ENCODE measurements at regions not wholly inside any gene's neighbourhood (a gene's known extent, or its start where the extent isn't known, plus 50 kb on each side); places are given as distances from the start of the nearest gene placed in this dataset.

GRCh38 chr13:76440568-76440967 lies 445.6 kb downstream of the KCTD12 start:
- no peak for DNase-seq (ENCODE audit: low read depth)

GRCh38 chr13:76439546-76439945 lies 446.7 kb downstream of the KCTD12 start:
- DNase-seq (ENCODE audit: low read depth) = no peak

DNA sequence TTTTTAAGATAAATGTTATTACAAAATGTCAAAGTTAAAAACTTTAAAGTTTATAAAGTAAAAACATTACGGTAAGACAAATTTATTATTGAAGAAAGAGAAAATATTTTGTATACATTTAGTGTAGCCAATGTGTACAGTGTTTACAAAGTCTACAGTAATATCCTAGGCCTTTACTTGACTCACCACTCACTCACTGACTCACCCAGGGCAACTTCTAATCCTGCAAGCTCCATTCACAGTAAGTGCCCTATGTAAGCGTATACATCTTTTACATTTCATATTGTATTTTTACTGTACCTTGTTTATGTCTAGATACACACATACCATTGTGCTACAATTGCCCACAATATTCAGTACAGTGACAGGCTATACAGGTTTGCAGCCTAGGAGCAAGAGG lies 448.2 kb downstream of the KCTD12 start:
- DNase-seq (ENCODE audit: low read depth) = no peak

DNA sequence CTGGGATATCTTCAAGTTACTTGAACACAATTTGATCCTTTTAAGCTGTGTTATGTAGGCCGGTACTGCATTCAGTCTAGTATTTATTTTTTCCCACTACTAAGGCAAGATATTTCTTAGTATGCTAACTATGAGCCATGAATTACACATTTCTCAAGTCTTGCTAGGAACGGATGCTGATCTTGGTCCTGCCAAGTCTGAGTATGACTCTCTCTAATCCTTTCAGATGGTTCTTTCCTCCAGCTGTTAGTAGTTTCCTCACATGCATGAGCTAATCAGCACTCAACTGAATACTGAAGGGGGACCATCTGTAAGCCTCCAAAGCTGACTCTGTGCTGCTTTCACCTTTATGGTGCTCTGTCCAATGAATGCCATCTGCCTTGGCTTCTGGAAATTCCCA lies 460.3 kb downstream of the KCTD12 start:
- no peak for DNase-seq (ENCODE audit: low read depth)

GRCh38 chr13:76421011-76421410 lies 465.2 kb downstream of the KCTD12 start:
- no peak for DNase-seq (ENCODE audit: low read depth)

DNA sequence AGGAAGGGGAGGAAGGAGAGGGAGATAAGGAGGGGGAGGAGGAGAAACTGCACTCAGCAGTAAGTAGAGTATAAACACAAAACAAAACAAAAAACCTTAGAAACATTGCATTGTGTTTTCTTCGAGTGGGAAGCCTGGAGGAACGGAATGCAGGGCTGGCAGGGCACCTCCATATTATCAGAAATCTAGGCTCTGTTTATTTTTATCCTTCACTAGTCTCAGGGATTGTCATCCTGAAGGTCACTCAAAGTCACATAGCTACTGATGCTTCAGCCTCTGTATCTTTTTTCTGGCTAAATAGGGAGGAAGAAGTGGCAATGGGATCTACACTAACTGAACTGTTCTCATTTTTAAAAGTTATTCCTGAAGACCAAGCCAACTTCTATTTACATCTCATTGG lies 467.8 kb downstream of the KCTD12 start:
- no peak for DNase-seq (ENCODE audit: low read depth)

- no peak for DNase-seq (ENCODE audit: low read depth)
Observed at GRCh38 chr13:76414320-76414719, 471.9 kb downstream of the KCTD12 start.

- DNase-seq (ENCODE audit: low read depth) = no peak
Observed at GRCh38 chr13:76406243-76406642, 480.0 kb downstream of the KCTD12 start.

GRCh38 chr13:76398425-76398824 lies 487.8 kb downstream of the KCTD12 start:
- DNase-seq (ENCODE audit: low read depth) = no peak

DNA sequence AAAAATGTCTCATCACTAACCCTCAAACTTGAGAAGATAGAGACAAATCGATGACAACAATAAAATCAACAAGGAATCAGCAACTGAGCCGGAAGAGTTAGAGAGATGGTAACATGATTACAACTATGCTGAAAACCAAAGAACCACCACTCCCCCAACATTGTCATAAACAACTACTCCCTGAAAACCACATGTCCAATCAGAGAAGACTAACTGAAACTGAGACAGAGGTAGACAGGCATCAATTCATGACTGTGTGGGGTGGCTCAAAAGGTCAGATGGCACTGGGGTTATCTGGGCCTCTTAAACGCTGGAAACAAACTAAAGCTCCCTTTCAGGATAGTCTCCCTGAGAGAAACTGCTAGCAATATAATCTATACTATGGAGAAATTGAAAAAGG lies 488.8 kb downstream of the KCTD12 start:
- DNase-seq (ENCODE audit: low read depth) = no peak

GRCh38 chr13:76389321-76389720 lies 496.9 kb downstream of the KCTD12 start:
- DNase-seq (ENCODE audit: low read depth) = no peak

GRCh38 chr13:76387566-76387965 lies 498.6 kb downstream of the KCTD12 start:
- no peak for DNase-seq (ENCODE audit: low read depth)

DNA sequence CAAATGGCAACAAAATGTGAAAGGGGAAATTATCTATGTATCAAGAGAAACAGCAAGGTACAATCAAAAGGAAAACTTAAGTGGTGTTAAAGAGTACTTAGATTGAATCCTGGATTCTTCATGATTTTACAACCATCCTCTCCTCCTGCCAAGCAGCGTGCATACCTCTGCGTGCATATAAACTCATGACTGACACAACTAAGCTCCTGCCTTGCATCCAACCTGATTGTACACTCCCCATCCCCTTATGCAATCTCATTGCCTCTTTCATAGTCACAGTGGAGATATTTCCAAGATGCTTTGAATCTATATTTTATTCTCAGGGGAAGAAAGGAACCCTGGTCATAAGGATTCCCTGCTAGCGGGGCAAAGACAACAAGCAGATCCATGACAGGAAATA lies 499.9 kb downstream of the KCTD12 start:
- no peak for DNase-seq (ENCODE audit: low read depth)

DNA sequence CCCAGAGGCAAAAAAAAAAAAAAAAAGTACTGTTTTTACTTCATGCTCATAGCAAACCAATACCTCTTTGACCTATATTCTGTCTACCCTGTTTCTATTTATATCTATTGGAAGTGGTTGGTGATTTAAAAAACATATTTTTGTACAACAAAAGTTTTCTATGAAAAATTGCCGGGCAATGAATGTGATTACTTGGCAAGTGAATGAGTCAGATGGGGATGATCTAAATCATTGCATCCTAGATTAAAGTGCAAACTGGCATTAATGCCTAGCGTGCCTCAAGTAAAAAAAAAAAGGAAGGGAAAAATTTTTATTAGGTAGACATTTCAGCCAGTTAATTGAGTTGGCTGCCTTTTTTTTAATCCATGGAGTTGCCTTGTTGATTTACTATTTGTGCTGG lies 500.6 kb downstream of the KCTD12 start:
- DNase-seq (ENCODE audit: low read depth) = no peak

- no peak for DNase-seq (ENCODE audit: low read depth)
Observed at GRCh38 chr13:76383676-76384461, 502.3 kb downstream of the KCTD12 start.

DNA sequence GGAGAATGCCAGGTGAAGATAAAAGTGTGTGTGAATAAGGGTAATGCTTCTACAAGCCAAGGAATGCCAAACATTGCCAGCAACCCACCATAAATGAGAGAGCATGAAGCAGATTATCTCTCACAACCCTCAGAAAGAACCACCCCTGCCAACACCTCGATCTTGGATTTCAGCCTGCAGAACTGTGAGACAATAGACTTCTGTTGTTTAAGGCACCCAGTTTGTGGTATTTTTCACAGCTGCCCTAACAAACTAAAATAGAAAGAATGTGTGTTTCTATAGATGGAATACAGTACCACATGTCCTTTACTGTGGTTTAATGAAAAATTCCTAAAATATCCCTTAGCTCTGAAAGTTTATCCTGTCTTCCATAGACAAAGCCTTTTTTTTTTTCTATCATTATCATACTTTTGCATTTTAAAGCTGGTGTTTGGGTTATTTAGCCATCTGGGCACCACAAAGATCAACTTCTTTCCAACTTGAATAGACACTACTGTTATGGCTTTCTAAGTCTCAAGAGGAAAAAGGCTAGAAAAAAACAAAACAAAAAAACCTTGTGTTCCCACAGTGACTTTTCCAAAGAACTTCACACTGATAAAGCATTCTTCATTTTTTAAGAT lies 505.6 kb downstream of the KCTD12 start:
- DNase-seq (ENCODE audit: low read depth) = no peak

GRCh38 chr13:76379341-76380105 lies 506.7 kb downstream of the KCTD12 start:
- DNase-seq (ENCODE audit: low read depth) = no peak

DNA sequence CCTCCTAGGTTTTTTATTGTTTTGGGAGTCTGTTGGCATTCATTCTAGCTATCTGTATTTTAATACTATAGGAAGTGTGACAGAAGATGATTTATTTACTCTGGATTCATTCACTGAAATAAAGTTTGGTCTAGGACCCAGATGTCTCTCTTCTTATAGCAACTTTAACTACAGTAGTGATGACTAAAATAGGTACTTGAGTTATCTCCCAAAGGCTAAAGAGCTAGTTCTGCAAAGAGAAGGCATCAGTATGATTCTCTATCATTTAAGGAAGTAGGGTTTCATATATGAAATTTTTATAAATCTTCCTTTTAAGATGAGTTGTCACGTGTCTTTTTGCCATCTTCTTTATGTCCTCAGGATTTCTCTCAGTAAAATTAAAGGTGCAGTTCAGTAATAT lies 507.4 kb downstream of the KCTD12 start:
- DNase-seq (ENCODE audit: low read depth) = no peak

DNA sequence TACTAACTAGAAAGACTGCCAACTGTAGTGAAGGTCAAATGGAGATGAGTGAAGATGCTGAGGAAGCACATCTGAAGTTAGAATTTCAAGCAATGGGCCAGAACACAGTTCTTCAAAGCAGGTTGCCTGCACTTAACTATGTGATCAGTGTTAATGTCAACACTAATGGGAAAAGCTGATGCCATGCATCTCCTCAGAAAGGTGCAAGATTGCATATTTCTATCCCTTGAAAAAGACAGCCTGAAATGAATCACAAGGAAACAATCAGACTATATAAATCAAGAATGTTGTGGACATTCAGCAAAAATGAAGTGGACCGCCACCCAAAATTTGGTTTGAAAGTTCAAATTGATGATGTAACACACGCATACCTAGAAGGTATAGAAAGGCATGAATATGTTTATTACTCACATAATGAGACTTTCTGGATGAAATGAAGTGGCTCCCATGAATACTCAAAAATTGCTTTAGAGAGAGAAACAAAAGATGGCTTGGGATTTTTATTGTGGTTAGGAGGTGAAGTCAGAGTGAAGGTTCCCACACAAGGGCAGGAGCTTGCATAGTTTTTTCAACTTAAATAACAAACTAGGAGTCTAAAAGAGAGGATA lies 522.4 kb downstream of the KCTD12 start:
- no peak for DNase-seq (ENCODE audit: low read depth)

DNA sequence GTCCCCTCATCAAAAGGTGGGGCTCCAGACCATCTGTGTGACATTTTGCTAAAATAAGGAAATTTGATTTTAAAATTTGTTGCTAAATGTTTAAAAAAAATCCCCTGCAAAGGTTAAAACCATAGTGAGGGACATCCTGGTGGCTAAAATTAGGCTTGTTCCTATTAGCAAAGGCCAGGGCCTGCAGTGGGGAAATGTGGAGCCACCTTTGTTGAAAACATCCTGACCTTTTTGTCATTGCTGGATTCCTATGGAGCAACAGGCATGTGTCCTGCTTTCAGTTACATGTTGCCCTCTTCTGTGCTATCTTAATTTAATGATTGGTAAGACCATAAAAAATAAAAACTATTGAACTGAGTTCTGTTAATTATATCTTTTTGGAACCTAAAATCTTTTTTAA lies 524.3 kb downstream of the KCTD12 start:
- no peak for DNase-seq (ENCODE audit: low read depth)

DNA sequence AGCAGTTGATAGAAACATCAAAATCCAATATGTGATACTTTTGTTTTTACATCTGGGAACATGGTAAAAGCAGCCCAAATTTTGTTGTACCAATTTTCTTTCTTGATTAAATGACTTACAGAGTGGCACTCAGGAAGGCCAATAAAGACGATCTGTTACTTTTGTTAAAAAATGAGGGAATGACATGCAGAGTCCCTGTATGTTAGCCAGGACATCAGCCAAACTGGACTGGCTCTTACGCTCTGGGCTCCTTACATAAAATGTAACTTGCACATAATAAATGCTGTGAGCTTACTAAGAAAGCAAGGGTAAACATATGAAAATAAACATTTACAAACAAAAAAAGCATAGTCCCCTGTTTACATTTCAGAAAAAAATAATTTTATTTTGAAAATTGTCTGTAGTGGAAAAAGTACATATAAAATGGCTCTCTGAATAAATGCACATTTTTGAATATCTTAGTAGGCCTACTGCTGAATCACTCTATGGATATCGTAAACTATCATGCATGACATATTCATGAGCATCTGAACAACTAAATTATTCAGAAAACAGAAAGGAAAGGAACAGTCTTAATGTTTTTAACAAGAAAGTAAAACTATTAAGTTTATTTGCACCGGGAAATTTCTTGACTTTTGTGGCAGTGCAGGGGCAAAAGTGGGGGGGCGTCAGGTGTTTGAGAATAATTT lies 534.5 kb downstream of the KCTD12 start:
- no peak for DNase-seq (ENCODE audit: low read depth)

GRCh38 chr13:76350399-76350798 lies 535.8 kb downstream of the KCTD12 start:
- DNase-seq (ENCODE audit: low read depth) = no peak
